Nephron (organoid): ENCODE measurements at regions not wholly inside any gene's neighbourhood (a gene's known extent, or its start where the extent isn't known, plus 50 kb on each side); places are given as distances from the start of the nearest gene placed in this dataset.

Source experiments
- H3K27ac Mint-ChIP-seq, 3 experiments: 2 replicates each; pipeline ENCODE4 v1.8.0; 2020; ENCODE audit warnings: mixed read lengths in 3 of 3, mild to moderate bottlenecking in 2 of 3, moderate library complexity in 1 of 3
- H3K27me3 Mint-ChIP-seq: 2 replicates; pipeline ENCODE4 v1.8.0; 2021; ENCODE audit warnings: low read depth, mild to moderate bottlenecking, moderate library complexity, mixed read lengths
- H3K36me3 Mint-ChIP-seq: 2 replicates; pipeline ENCODE4 v1.8.0; 2020; ENCODE audit warnings: low read depth, mixed read lengths
- H3K4me1 Mint-ChIP-seq: 2 replicates; pipeline ENCODE4 v1.8.0; 2020; ENCODE audit warnings: mixed read lengths
- H3K4me3 Mint-ChIP-seq, 3 experiments: 2 replicates each; pipeline ENCODE4 v1.8.0; 2020; ENCODE audit warnings: mild to moderate bottlenecking in 3 of 3, mixed read lengths in 3 of 3, moderate library complexity in 2 of 3
- H3K9me3 Mint-ChIP-seq: 2 replicates; pipeline ENCODE4 v1.8.0; 2020; ENCODE audit warnings: mixed read lengths
- CTCF ChIP-seq, 3 experiments: fragments of 200-600 bp; sonication (generic); IDR thresholded peaks; one replicate each; pipeline ENCODE4 v1.5.0; 2021; ENCODE audit warnings: antibody characterized with exemption in 3 of 3; ENCODE audit not compliant: unreplicated experiment in 3 of 3

- Mint-ChIP-seq H3K4me3 (no peak overlapping the region), H3K4me1 (peaks cover 5% of the 10 kb centered on the region), H3K27ac (no peak overlapping the region), H3K27me3 (peaks cover 5% of the 10 kb centered on the region), H3K36me3 (no peaks in the 10 kb centered on the region), H3K9me3 (no peaks in the 10 kb centered on the region)
- TF ChIP-seq CTCF (IDR thresholded peaks at IDR 0.05; ENCODE audit: unreplicated experiment in 3 of 3), result no peak
These were observed 57.9 kb upstream of the CACNA2D3 start for GRCh38 chr3:54064486-54064885.

- Mint-ChIP-seq H3K27ac (no peak overlapping the region), H3K36me3 (no peaks in the 10 kb centered on the region), H3K27me3 (peaks cover 2% of the 10 kb centered on the region), H3K9me3 (no peaks in the 10 kb centered on the region), H3K4me3 (no peak overlapping the region), H3K4me1 (peaks cover 5% of the 10 kb centered on the region)
- TF ChIP-seq CTCF (IDR thresholded peaks at IDR 0.05; ENCODE audit: unreplicated experiment in 3 of 3), result no peak
These were observed 59.8 kb upstream of the CACNA2D3 start for GRCh38 chr3:54062546-54062945.

GRCh38 chr3:54056521-54056920 lies 65.8 kb upstream of the CACNA2D3 start:
- H3K4me1 Mint-ChIP-seq, result no peaks in the 10 kb centered on the region
- TF ChIP-seq CTCF (IDR thresholded peaks at IDR 0.05; ENCODE audit: unreplicated experiment in 3 of 3), result no peak

GRCh38 chr3:54053882-54054281 lies 68.5 kb upstream of the CACNA2D3 start:
- Mint-ChIP-seq H3K27ac (no peak overlapping the region), H3K27me3 (peaks cover 10% of the 10 kb centered on the region), H3K9me3 (no peaks in the 10 kb centered on the region), H3K36me3 (no peaks in the 10 kb centered on the region), H3K4me1 (no peaks in the 10 kb centered on the region), H3K4me3 (no peak overlapping the region)
- TF ChIP-seq CTCF (IDR thresholded peaks at IDR 0.05; ENCODE audit: unreplicated experiment in 3 of 3), result no peak

More at GRCh38 chr3:54056521-54056920, 65.8 kb upstream of the CACNA2D3 start:
- H3K27ac Mint-ChIP-seq, result no peak overlapping the region
- no peaks in the 10 kb centered on the region for H3K9me3 Mint-ChIP-seq
- H3K36me3 Mint-ChIP-seq, result no peaks in the 10 kb centered on the region
- peaks cover 10% of the 10 kb centered on the region for H3K27me3 Mint-ChIP-seq
- H3K4me3 Mint-ChIP-seq, result no peak overlapping the region

- no peaks in the 10 kb centered on the region for H3K36me3 Mint-ChIP-seq
- H3K27me3 Mint-ChIP-seq, result peaks cover 10% of the 10 kb centered on the region
- H3K4me3 Mint-ChIP-seq, result no peak overlapping the region
- no peak for TF ChIP-seq CTCF (IDR thresholded peaks at IDR 0.05; ENCODE audit: unreplicated experiment in 3 of 3)
- H3K9me3 Mint-ChIP-seq, result no peaks in the 10 kb centered on the region
- peaks cover 3% of the 10 kb centered on the region for H3K4me1 Mint-ChIP-seq
- H3K27ac Mint-ChIP-seq, result no peak overlapping the region
These were observed 69.1 kb upstream of the CACNA2D3 start for GRCh38 chr3:54053211-54053610.

GRCh38 chr3:54047568-54047967 lies 74.8 kb upstream of the CACNA2D3 start:
- no peak overlapping the region for H3K27ac Mint-ChIP-seq
- H3K27me3 Mint-ChIP-seq, result peaks cover 4% of the 10 kb centered on the region
- H3K4me3 Mint-ChIP-seq, result no peak overlapping the region
- H3K9me3 Mint-ChIP-seq, result no peaks in the 10 kb centered on the region
- no peaks in the 10 kb centered on the region for H3K36me3 Mint-ChIP-seq
- no peak for TF ChIP-seq CTCF (IDR thresholded peaks at IDR 0.05; ENCODE audit: unreplicated experiment in 3 of 3)
- peaks cover 47% of the 10 kb centered on the region for H3K4me1 Mint-ChIP-seq
